Skeletal muscle tissue (tissue), 3 donors: ENCODE measurements at regions not wholly inside any gene's neighbourhood (a gene's known extent, or its start where the extent isn't known, plus 50 kb on each side); places are given as distances from the start of the nearest gene placed in this dataset.

Source experiments
- H3K27ac ChIP-seq: one replicate; pipeline ENCODE4 v1.7.0; 2013; ENCODE audit warnings: mild to moderate bottlenecking, low read depth, low read length, inconsistent platforms
- H3K27me3 ChIP-seq, 3 donors: one replicate each; pipeline ENCODE4 v1.7.0; 2013; ENCODE audit warnings: low read length in 3 of 3; ENCODE audit not compliant: control insufficient read depth in 3 of 3, insufficient read depth in 3 of 3
- H3K36me3 ChIP-seq, 3 donors: one replicate each; pipeline ENCODE4 v1.7.0; 2013; ENCODE audit warnings: low read length in 3 of 3; ENCODE audit not compliant: control insufficient read depth in 3 of 3, insufficient read depth in 3 of 3
- H3K4me1 ChIP-seq, 3 donors: one replicate each; pipeline ENCODE4 v1.7.0; 2013; ENCODE audit warnings: low read length in 3 of 3, mild to moderate bottlenecking in 3 of 3; ENCODE audit not compliant: control insufficient read depth in 3 of 3, insufficient read depth in 3 of 3
- H3K4me3 ChIP-seq, 3 donors: one replicate each; pipeline ENCODE4 v1.7.0; 2013; ENCODE audit warnings: low read length in 3 of 3
- H3K9ac ChIP-seq, 3 donors: one replicate each; pipeline ENCODE4 v1.7.0; 2013; ENCODE audit warnings: low read length in 3 of 3, mild to moderate bottlenecking in 3 of 3, moderate library complexity in 2 of 3, low read depth in 1 of 3
- H3K9me3 ChIP-seq, 3 donors: one replicate each; pipeline ENCODE4 v1.7.0; 2013; ENCODE audit warnings: low read length in 3 of 3; ENCODE audit not compliant: control insufficient read depth in 3 of 3
- donor health status: Osteomylitis.

DNA sequence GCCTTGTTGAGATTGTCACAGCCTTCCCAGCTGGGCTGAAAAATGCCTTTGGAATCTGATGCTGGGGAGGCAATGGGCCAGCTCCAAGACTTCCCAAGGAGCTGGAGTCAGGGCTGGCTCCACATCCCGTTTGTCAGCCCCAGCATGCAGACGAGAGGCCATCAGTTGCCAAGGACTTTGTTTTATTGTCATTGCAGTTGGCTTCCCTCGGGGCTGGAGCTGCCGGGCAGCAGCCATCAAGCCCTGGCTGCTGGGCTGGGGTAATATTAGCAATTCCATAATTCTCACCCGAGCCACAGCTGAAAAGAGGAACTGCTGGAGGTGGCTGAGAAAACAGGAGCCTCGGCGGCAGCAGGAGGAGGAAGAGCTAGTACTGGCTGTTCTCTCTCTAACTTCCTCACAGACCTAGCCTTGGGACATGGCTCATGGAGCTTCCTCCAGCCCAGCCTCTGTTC, 182.5 kb downstream of the CDC5L start:
- Histone ChIP-seq H3K9me3 (no peaks in the 10 kb centered on the region), H3K4me3 (peak overlapping the region in 1 of 3 donors; percentile 7), H3K4me1 (peaks cover 8 to 12% (median 8%) of the 10 kb centered on the region in 3 donors), H3K27ac (peak overlapping the region; percentile 21), H3K9ac (no peak overlapping the region), H3K27me3 (no peaks in the 10 kb centered on the region), H3K36me3 (no peaks in the 10 kb centered on the region)

DNA sequence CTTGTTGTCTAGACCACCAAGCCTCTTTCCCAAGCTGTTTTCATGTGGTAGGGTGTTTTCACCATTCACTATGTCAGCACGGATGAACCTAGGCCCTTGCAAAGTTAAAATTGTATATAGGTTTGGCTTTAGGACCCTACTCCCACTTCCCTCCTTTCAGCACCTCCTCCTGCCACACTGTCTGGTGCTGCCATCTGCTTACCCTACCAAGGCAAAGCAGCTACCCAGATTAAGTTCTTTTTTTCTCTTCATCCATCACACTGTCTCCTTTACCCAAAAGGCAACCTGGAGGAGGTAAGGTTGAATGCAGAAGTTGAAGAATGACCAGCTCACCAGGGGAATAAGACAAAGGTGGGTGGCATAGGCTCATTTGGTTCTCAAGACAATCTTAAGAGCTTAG, 184.0 kb downstream of the CDC5L start:
- Histone ChIP-seq H3K27me3 (no peaks in the 10 kb centered on the region), H3K36me3 (no peaks in the 10 kb centered on the region), H3K4me1 (peaks cover 8 to 12% (median 8%) of the 10 kb centered on the region in 3 donors), H3K9me3 (no peaks in the 10 kb centered on the region), H3K9ac (no peak overlapping the region), H3K4me3 (no peak overlapping the region), H3K27ac (no peak overlapping the region)

GRCh38 chr6:44572346-44572745, 184.8 kb downstream of the CDC5L start:
- Histone ChIP-seq H3K9me3 (no peaks in the 10 kb centered on the region), H3K9ac (no peak overlapping the region), H3K4me1 (peaks cover 8 to 12% (median 8%) of the 10 kb centered on the region in 3 donors), H3K27me3 (no peaks in the 10 kb centered on the region), H3K36me3 (no peaks in the 10 kb centered on the region), H3K4me3 (no peak overlapping the region), H3K27ac (no peak overlapping the region)

DNA sequence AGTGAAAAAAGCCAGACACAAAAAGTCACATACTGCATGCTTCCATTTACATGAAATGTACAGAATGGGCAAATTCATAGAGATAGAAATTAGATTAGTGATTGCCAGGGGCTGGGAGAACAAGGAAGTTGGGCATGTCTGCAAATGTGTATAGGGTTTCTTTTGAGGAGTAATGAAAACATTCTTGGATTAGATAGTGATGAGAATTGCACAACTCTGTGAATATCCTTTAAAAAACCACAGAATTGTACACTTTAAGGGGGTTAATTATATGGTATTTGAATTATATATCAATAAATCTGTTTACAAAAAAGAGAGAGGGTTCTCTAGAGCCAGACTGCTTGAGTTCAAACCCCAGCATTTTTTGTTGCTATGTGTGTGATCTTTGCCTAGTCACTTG, 188.1 kb downstream of the CDC5L start:
- Histone ChIP-seq H3K27ac (peak overlapping the region; percentile 23), H3K4me3 (no peak overlapping the region), H3K27me3 (no peaks in the 10 kb centered on the region), H3K36me3 (no peaks in the 10 kb centered on the region), H3K4me1 (no peaks in the 10 kb centered on the region), H3K9me3 (no peaks in the 10 kb centered on the region), H3K9ac (no peak overlapping the region)

- Histone ChIP-seq H3K27me3 (no peaks in the 10 kb centered on the region), H3K36me3 (no peaks in the 10 kb centered on the region), H3K9me3 (no peaks in the 10 kb centered on the region), H3K4me3 (no peak overlapping the region), H3K27ac (peak overlapping the region; percentile 23), H3K9ac (no peak overlapping the region), H3K4me1 (no peaks in the 10 kb centered on the region)
Measured at GRCh38 chr6:44576132-44576631, 188.7 kb downstream of the CDC5L start.

DNA sequence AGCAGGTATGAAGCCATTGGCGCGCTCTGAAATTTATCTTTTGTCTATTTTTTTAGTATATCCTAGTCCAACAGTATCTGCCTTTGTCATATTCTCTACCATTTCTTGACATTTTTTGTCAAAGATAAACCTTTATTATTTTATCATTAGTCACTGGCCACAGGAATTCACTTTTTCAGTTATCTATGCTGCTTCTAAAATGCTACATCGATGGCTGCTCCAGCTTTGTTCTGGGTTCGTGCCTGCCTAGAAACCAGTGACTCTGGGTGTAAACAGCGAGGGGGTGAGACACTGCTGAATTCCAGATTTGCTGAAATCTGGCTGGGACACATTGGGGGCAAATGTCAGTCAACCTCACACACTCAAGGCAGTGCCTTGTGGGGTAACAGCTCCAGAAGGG, 193.4 kb downstream of the CDC5L start:
- no peaks in the 10 kb centered on the region for H3K27me3 ChIP-seq
- no peak overlapping the region for H3K4me3 ChIP-seq
- peaks cover 3 to 6% (median 4%) of the 10 kb centered on the region in 3 donors for H3K9me3 ChIP-seq
- no peaks in the 10 kb centered on the region for H3K4me1 ChIP-seq
- H3K36me3 ChIP-seq: no peaks in the 10 kb centered on the region
- no peak overlapping the region for H3K9ac ChIP-seq
- no peak overlapping the region for H3K27ac ChIP-seq

DNA sequence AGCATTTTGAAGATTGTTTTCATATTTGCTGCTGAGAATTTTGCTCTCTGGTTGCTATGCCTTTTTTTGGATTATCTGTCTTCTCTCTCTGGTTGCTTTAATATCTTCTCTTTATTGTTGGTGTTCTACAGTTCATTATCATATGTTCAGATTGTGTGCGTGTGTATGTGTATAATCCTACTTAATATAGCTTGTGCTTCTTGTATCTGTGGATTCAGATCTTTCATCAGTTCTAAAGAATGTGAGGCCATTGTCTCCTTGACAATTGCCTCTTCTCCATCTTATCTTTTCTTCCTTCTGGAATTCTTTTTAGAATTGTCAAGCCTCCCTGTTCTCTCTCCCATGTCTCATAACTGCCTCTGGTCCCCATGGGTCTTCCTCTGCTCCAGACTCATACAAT, 195.4 kb downstream of the CDC5L start:
- no peaks in the 10 kb centered on the region for H3K4me1 ChIP-seq

GRCh38 chr6:44590471-44590870, 203.0 kb downstream of the CDC5L start:
- no peaks in the 10 kb centered on the region for H3K4me1 ChIP-seq
- no peaks in the 10 kb centered on the region for H3K9me3 ChIP-seq
- no peaks in the 10 kb centered on the region for H3K27me3 ChIP-seq
- H3K4me3 ChIP-seq: no peak overlapping the region
- H3K36me3 ChIP-seq: no peaks in the 10 kb centered on the region
- H3K9ac ChIP-seq: no peak overlapping the region
- H3K27ac ChIP-seq: no peak overlapping the region

More for the DNA sequence above, 195.4 kb downstream of the CDC5L start:
- no peak overlapping the region for H3K27ac ChIP-seq
- peaks cover 3 to 6% (median 4%) of the 10 kb centered on the region in 3 donors for H3K9me3 ChIP-seq
- no peaks in the 10 kb centered on the region for H3K36me3 ChIP-seq
- no peaks in the 10 kb centered on the region for H3K27me3 ChIP-seq
- no peak overlapping the region for H3K4me3 ChIP-seq
- H3K9ac ChIP-seq: no peak overlapping the region

- Histone ChIP-seq H3K4me1 (no peaks in the 10 kb centered on the region), H3K9ac (no peak overlapping the region), H3K9me3 (peaks cover 0 to 2% (median 0%) of the 10 kb centered on the region in 3 donors), H3K4me3 (no peak overlapping the region), H3K36me3 (no peaks in the 10 kb centered on the region), H3K27ac (no peak overlapping the region), H3K27me3 (no peaks in the 10 kb centered on the region)
Measured at GRCh38 chr6:44593539-44593944, 206.0 kb downstream of the CDC5L start.

- H3K4me3 ChIP-seq: no peak overlapping the region
- no peak overlapping the region for H3K9ac ChIP-seq
- H3K9me3 ChIP-seq: peaks cover 0 to 2% (median 0%) of the 10 kb centered on the region in 3 donors
- H3K36me3 ChIP-seq: no peaks in the 10 kb centered on the region
- H3K27ac ChIP-seq: no peak overlapping the region
- no peaks in the 10 kb centered on the region for H3K27me3 ChIP-seq
- H3K4me1 ChIP-seq: no peaks in the 10 kb centered on the region
Measured at GRCh38 chr6:44594481-44594880, 207.0 kb downstream of the CDC5L start.
